Hepatocyte (in vitro differentiated cells): ENCODE measurements at regions not wholly inside any gene's neighbourhood (a gene's known extent, or its start where the extent isn't known, plus 50 kb on each side); places are given as distances from the start of the nearest gene placed in this dataset.

Experiments used
- DNase-seq: peaks from one replicate; pipeline ENCODE4 v3.0.0-alpha.2; 2016; ENCODE audit warnings: low spot score
- H2AFZ ChIP-seq: fragments of 200-600 bp; sonication (generic); 2 replicates; pipeline ENCODE4 v1.6.0; 2016; ENCODE audit warnings: antibody characterized with exemption, mild to moderate bottlenecking
- H3K27ac ChIP-seq: fragments of 200-600 bp; sonication (generic); 2 replicates; pipeline ENCODE4 v1.5.1; 2016; ENCODE audit warnings: mild to moderate bottlenecking
- H3K27me3 ChIP-seq: fragments of 200-600 bp; sonication (generic); 2 replicates; pipeline ENCODE4 v1.6.1; 2016
- H3K36me3 ChIP-seq: fragments of 200-600 bp; sonication (generic); replicated peaks from 2 replicates; pipeline ENCODE4 v1.5.1; 2016; ENCODE audit warnings: low read depth; ENCODE audit not compliant: insufficient read depth
- H3K4me1 ChIP-seq: fragments of 200-600 bp; sonication (generic); 2 replicates; pipeline ENCODE4 v1.5.1; 2016; ENCODE audit warnings: mild to moderate bottlenecking, moderate library complexity; ENCODE audit not compliant: insufficient read depth
- H3K4me2 ChIP-seq: fragments of 200-600 bp; sonication (generic); 2 replicates; pipeline ENCODE4 v1.6.0; 2016
- H3K4me3 ChIP-seq: fragments of 200-600 bp; sonication (generic); 2 replicates; pipeline ENCODE4 v1.5.1; 2016; ENCODE audit warnings: mild to moderate bottlenecking
- H3K79me2 ChIP-seq: fragments of 200-600 bp; sonication (generic); 2 replicates; pipeline ENCODE4 v1.6.0; 2017; ENCODE audit warnings: mild to moderate bottlenecking
- H3K9me2 ChIP-seq: fragments of 200-600 bp; sonication (generic); replicated peaks from 2 replicates; pipeline ENCODE4 v1.6.0; 2017; ENCODE audit warnings: mild to moderate bottlenecking; ENCODE audit not compliant: insufficient read depth
- H3K9me3 ChIP-seq: fragments of 200-600 bp; sonication (generic); 2 replicates; pipeline ENCODE4 v1.5.1; 2016; ENCODE audit warnings: low read depth, mild to moderate bottlenecking
- H4K20me1 ChIP-seq: fragments of 200-600 bp; sonication (generic); 2 replicates; pipeline ENCODE4 v1.6.0; 2016; ENCODE audit warnings: mild to moderate bottlenecking; ENCODE audit not compliant: insufficient read depth, poor library complexity, severe bottlenecking
- EZH2 ChIP-seq: fragments of 200-600 bp; sonication (generic); IDR thresholded peaks from 2 replicates; pipeline ENCODE4 v1.6.1; 2016; ENCODE audit warnings: antibody characterized with exemption, mild to moderate bottlenecking, borderline replicate concordance
- EZH2phosphoT487 ChIP-seq: fragments of 200-600 bp; sonication (generic); IDR thresholded peaks from one replicate; pipeline ENCODE4 v1.6.1; 2018; ENCODE audit warnings: antibody characterized with exemption, mild to moderate bottlenecking, low read depth, moderate library complexity; ENCODE audit not compliant: unreplicated experiment, severe bottlenecking
- WGBS: methylation state at CpG from one replicate; pipeline ENCODE4 v1.1.6; 2016; ENCODE audit warnings: low lambda C conversion rate; ENCODE audit errors: missing lambda C conversion rate; 5-methylcytosine and 5-hydroxymethylcytosine counted together
- TF ChIP-seq, protein P1 (sequence below): fragments of 200-600 bp; sonication (generic); IDR thresholded peaks from 2 replicates; pipeline ENCODE4 v1.5.1; 2016; ENCODE audit warnings: antibody characterized with exemption, mild to moderate bottlenecking; ENCODE audit not compliant: poor library complexity

- Histone ChIP-seq H3K36me3 (no peaks in the 10 kb centered on the region), H3K27ac (no peak overlapping the region), H2AFZ (no peak overlapping the region), H3K4me1 (peaks cover 8% of the 10 kb centered on the region), H3K9me2 (no peaks in the 10 kb centered on the region), H4K20me1 (no peaks in the 10 kb centered on the region), H3K4me3 (no peak overlapping the region), H3K79me2 (no peaks in the 10 kb centered on the region), H3K9me3 (no peaks in the 10 kb centered on the region), H3K27me3 (no peaks in the 10 kb centered on the region), H3K4me2 (no peak overlapping the region)
- DNase-seq, result no peak
- TF ChIP-seq EZH2phosphoT487 (no peak), EZH2 (no peak)
- TF ChIP-seq, protein P1, sequence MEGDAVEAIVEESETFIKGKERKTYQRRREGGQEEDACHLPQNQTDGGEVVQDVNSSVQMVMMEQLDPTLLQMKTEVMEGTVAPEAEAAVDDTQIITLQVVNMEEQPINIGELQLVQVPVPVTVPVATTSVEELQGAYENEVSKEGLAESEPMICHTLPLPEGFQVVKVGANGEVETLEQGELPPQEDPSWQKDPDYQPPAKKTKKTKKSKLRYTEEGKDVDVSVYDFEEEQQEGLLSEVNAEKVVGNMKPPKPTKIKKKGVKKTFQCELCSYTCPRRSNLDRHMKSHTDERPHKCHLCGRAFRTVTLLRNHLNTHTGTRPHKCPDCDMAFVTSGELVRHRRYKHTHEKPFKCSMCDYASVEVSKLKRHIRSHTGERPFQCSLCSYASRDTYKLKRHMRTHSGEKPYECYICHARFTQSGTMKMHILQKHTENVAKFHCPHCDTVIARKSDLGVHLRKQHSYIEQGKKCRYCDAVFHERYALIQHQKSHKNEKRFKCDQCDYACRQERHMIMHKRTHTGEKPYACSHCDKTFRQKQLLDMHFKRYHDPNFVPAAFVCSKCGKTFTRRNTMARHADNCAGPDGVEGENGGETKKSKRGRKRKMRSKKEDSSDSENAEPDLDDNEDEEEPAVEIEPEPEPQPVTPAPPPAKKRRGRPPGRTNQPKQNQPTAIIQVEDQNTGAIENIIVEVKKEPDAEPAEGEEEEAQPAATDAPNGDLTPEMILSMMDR, result no peak
- 91% methylated on average over 5 of the region's 5 CpGs for WGBS
These were observed 61.9 kb upstream of the PARP11 start for GRCh38 chr12:3935078-3935477.

- Histone ChIP-seq H3K36me3 (no peaks in the 10 kb centered on the region), H4K20me1 (no peaks in the 10 kb centered on the region), H3K27ac (no peak overlapping the region), H3K4me3 (no peak overlapping the region), H3K9me2 (no peaks in the 10 kb centered on the region), H3K27me3 (no peaks in the 10 kb centered on the region), H3K4me1 (peaks cover 15% of the 10 kb centered on the region), H3K9me3 (no peaks in the 10 kb centered on the region), H3K79me2 (no peaks in the 10 kb centered on the region), H3K4me2 (no peak overlapping the region), H2AFZ (no peak overlapping the region)
- TF ChIP-seq EZH2 (no peak), EZH2phosphoT487 (no peak)
- TF ChIP-seq, protein P1, result no peak
- no peak for DNase-seq
- WGBS, result 76% methylated on average over 1 of the region's 1 CpG
These were observed 60.6 kb upstream of the PARP11 start for GRCh38 chr12:3933819-3934192.

- TF ChIP-seq EZH2phosphoT487 (no peak), EZH2 (no peak)
- TF ChIP-seq, protein P1, result no peak
- H3K27me3 ChIP-seq, result no peaks in the 10 kb centered on the region
- H3K4me3 ChIP-seq, result no peak overlapping the region
- H3K4me1 ChIP-seq, result peaks cover 18% of the 10 kb centered on the region
- no peak overlapping the region for H3K4me2 ChIP-seq
- no peak overlapping the region for H2AFZ ChIP-seq
- no peaks in the 10 kb centered on the region for H3K9me2 ChIP-seq
- H3K79me2 ChIP-seq, result no peaks in the 10 kb centered on the region
- WGBS, result 87% methylated on average over 9 of the region's 9 CpGs
- H3K9me3 ChIP-seq, result no peaks in the 10 kb centered on the region
- no peak overlapping the region for H3K27ac ChIP-seq
- no peak for DNase-seq
- no peaks in the 10 kb centered on the region for H4K20me1 ChIP-seq
- no peaks in the 10 kb centered on the region for H3K36me3 ChIP-seq
These were observed 60.0 kb upstream of the PARP11 start for GRCh38 chr12:3933074-3933818.

DNA sequence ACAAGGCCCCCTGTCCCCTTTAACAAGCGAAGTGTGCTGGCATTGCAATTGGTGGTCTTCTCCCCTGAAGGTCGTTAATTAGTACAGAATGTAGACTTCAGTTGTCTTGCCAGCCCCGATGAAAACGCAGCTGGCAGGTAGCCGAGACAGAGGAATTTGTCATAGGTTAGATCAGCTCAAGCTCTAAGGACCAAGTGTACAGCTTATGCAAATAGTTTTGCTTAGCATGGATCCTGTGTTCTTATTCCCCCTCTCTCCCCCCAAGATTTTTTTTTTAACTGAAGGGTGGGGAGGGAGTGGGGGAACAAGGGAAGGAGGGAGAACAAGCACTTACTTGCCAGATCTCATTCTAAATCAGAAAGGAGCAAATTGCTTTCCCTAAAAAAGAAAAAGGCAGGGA lies 58.6 kb upstream of the PARP11 start:
- H3K36me3 ChIP-seq, result no peaks in the 10 kb centered on the region
- H3K9me2 ChIP-seq, result no peaks in the 10 kb centered on the region
- no peaks in the 10 kb centered on the region for H3K79me2 ChIP-seq
- H3K27me3 ChIP-seq, result no peaks in the 10 kb centered on the region
- no peak for DNase-seq
- no peak overlapping the region for H3K4me2 ChIP-seq
- WGBS, result 39% methylated on average over 5 of the region's 5 CpGs
- H4K20me1 ChIP-seq, result no peaks in the 10 kb centered on the region
- TF ChIP-seq EZH2phosphoT487 (no peak), EZH2 (no peak)
- TF ChIP-seq, protein P1, result no peak
- no peak overlapping the region for H2AFZ ChIP-seq
- no peak overlapping the region for H3K27ac ChIP-seq
- H3K4me1 ChIP-seq, result peaks cover 21% of the 10 kb centered on the region
- no peak overlapping the region for H3K4me3 ChIP-seq
- H3K9me3 ChIP-seq, result no peaks in the 10 kb centered on the region
